ENCODE measurements at regions not wholly inside any gene's neighbourhood (a gene's known extent, or its start where the extent isn't known, plus 50 kb on each side); places are given as distances from the start of the nearest gene placed in this dataset.

- no peak for DNase-seq (ENCODE audit: low read depth in 4 of 4, low spot score in 3 of 4)
Observed at GRCh38 chr1:218024211-218024720, 260.8 kb upstream of the RRP15 start.

GRCh38 chr1:218025454-218025853, 259.6 kb upstream of the RRP15 start:
- DNase-seq (ENCODE audit: low read depth in 4 of 4, low spot score in 3 of 4) = no peak

GRCh38 chr1:218027152-218027551, 257.9 kb upstream of the RRP15 start:
- DNase-seq (ENCODE audit: low read depth in 4 of 4, low spot score in 3 of 4) = no peak

GRCh38 chr1:218030846-218031245, 254.2 kb upstream of the RRP15 start:
- no peak for DNase-seq (ENCODE audit: low read depth in 4 of 4, low spot score in 3 of 4)

- DNase-seq (ENCODE audit: low read depth in 4 of 4, low spot score in 3 of 4) = no peak
Observed at GRCh38 chr1:218031901-218032300, 253.2 kb upstream of the RRP15 start.

GRCh38 chr1:218034468-218034867, 250.6 kb upstream of the RRP15 start:
- DNase-seq (ENCODE audit: low read depth in 4 of 4, low spot score in 3 of 4) = no peak

- DNase-seq (ENCODE audit: low read depth in 4 of 4, low spot score in 3 of 4) = no peak
Observed at GRCh38 chr1:218048828-218049420, 236.2 kb upstream of the RRP15 start.

- DNase-seq (ENCODE audit: low read depth in 4 of 4, low spot score in 3 of 4) = peak in 1 of 4 donors; percentile 25
Observed at GRCh38 chr1:218049641-218050040, 235.5 kb upstream of the RRP15 start.

GRCh38 chr1:218058730-218059129, 226.4 kb upstream of the RRP15 start:
- DNase-seq (ENCODE audit: low read depth in 4 of 4, low spot score in 3 of 4) = no peak

GRCh38 chr1:218064426-218064825, 220.7 kb upstream of the RRP15 start:
- no peak for DNase-seq (ENCODE audit: low read depth in 4 of 4, low spot score in 3 of 4)

- no peak for DNase-seq (ENCODE audit: low read depth in 4 of 4, low spot score in 3 of 4)
Observed at GRCh38 chr1:218066332-218066731, 218.8 kb upstream of the RRP15 start.

GRCh38 chr1:218068241-218068640, 216.9 kb upstream of the RRP15 start:
- no peak for DNase-seq (ENCODE audit: low read depth in 4 of 4, low spot score in 3 of 4)

GRCh38 chr1:218069180-218069579, 215.9 kb upstream of the RRP15 start:
- DNase-seq (ENCODE audit: low read depth in 4 of 4, low spot score in 3 of 4) = no peak

- DNase-seq (ENCODE audit: low read depth in 4 of 4, low spot score in 3 of 4) = no peak
Observed at GRCh38 chr1:218073062-218073461, 212.0 kb upstream of the RRP15 start.

- DNase-seq (ENCODE audit: low read depth in 4 of 4, low spot score in 3 of 4) = no peak
Observed at GRCh38 chr1:218078916-218079315, 206.2 kb upstream of the RRP15 start.

GRCh38 chr1:218079347-218079746, 205.7 kb upstream of the RRP15 start:
- no peak for DNase-seq (ENCODE audit: low read depth in 4 of 4, low spot score in 3 of 4)

- no peak for DNase-seq (ENCODE audit: low read depth in 4 of 4, low spot score in 3 of 4)
Observed at GRCh38 chr1:218079820-218080219, 205.3 kb upstream of the RRP15 start.

GRCh38 chr1:218080863-218081262, 204.2 kb upstream of the RRP15 start:
- no peak for DNase-seq (ENCODE audit: low read depth in 4 of 4, low spot score in 3 of 4)

GRCh38 chr1:218081358-218081757, 203.7 kb upstream of the RRP15 start:
- no peak for DNase-seq (ENCODE audit: low read depth in 4 of 4, low spot score in 3 of 4)

- no peak for DNase-seq (ENCODE audit: low read depth in 4 of 4, low spot score in 3 of 4)
Observed at GRCh38 chr1:218090459-218090858, 194.6 kb upstream of the RRP15 start.

- DNase-seq (ENCODE audit: low read depth in 4 of 4, low spot score in 3 of 4) = no peak
Observed at GRCh38 chr1:218101409-218101808, 183.7 kb upstream of the RRP15 start.

GRCh38 chr1:218108034-218108433, 177.1 kb upstream of the RRP15 start:
- no peak for DNase-seq (ENCODE audit: low read depth in 4 of 4, low spot score in 3 of 4)

- no peak for DNase-seq (ENCODE audit: low read depth in 4 of 4, low spot score in 3 of 4)
Observed at GRCh38 chr1:218112862-218113261, 172.2 kb upstream of the RRP15 start.

Measured in left renal pelvis (tissue), 4 donors.